Left ventricle myocardium inferior (tissue), 1 donor: ENCODE measurements at regions not wholly inside any gene's neighbourhood (a gene's known extent, or its start where the extent isn't known, plus 50 kb on each side); places are given as distances from the start of the nearest gene placed in this dataset.
A peak's percentile ranks its signal among the peaks of the same experiment; 100 is the strongest.

Experiments used
- DNase-seq: peaks from one replicate; pipeline ENCODE4 v3.0.0-alpha.2; 2020
- H3K27ac ChIP-seq: fragments of 200-600 bp; replicated peaks from 2 replicates; pipeline ENCODE4 v1.8.0; 2021
- H3K27me3 ChIP-seq: fragments of 200-600 bp; 2 replicates; pipeline ENCODE4 v1.8.0; 2021; ENCODE audit warnings: low read depth
- H3K36me3 ChIP-seq: fragments of 200-600 bp; 2 replicates; pipeline ENCODE4 v1.8.0; 2021
- H3K4me1 ChIP-seq: fragments of 200-600 bp; 2 replicates; pipeline ENCODE4 v1.8.0; 2021
- H3K4me3 ChIP-seq: fragments of 200-600 bp; 2 replicates; pipeline ENCODE4 v1.8.0; 2021; ENCODE audit warnings: mild to moderate bottlenecking, moderate library complexity
- H3K9me3 ChIP-seq: fragments of 200-600 bp; replicated peaks from 2 replicates; pipeline ENCODE4 v1.8.0; 2021
- CTCF ChIP-seq: fragments of 200-600 bp; IDR thresholded peaks from 2 replicates; pipeline ENCODE4 v1.8.0; 2021; ENCODE audit warnings: antibody characterized with exemption, mild to moderate bottlenecking, borderline replicate concordance
- intact Hi-C: fragments of 100-400 bp; cut with micrococcal nuclease; formaldehyde crosslinking; loops from one replicate; pipeline ENCODE4 v1.11.0; 2022
- donor health status: DM: no; HTN: yes; CAD: no; lungs with severe emphysema.

GRCh38 chr6:22457996-22458395 lies 111.4 kb upstream of the HDGFL1 start:
- DNase-seq = no peak
- no peak for TF ChIP-seq CTCF
- Histone ChIP-seq H3K4me3 (no peak overlapping the region), H3K4me1 (no peaks in the 10 kb centered on the region), H3K27ac (no peak overlapping the region), H3K27me3 (no peaks in the 10 kb centered on the region), H3K36me3 (no peaks in the 10 kb centered on the region), H3K9me3 (no peaks in the 10 kb centered on the region)
- intact Hi-C loops = no loop called here

GRCh38 chr6:22466665-22467245 lies 102.6 kb upstream of the HDGFL1 start:
- DNase-seq = no peak
- no peak overlapping the region for H3K4me3 ChIP-seq
- no peak overlapping the region for H3K27ac ChIP-seq
- TF ChIP-seq CTCF = no peak
- intact Hi-C loops = no loop called here
- H3K4me1 ChIP-seq = peaks cover 38% of the 10 kb centered on the region
- H3K9me3 ChIP-seq = no peaks in the 10 kb centered on the region
- H3K36me3 ChIP-seq = no peaks in the 10 kb centered on the region
- no peaks in the 10 kb centered on the region for H3K27me3 ChIP-seq

GRCh38 chr6:22467645-22468044 lies 101.7 kb upstream of the HDGFL1 start:
- intact Hi-C loops = no loop called here
- Histone ChIP-seq H3K4me3 (no peak overlapping the region), H3K27ac (no peak overlapping the region), H3K27me3 (no peaks in the 10 kb centered on the region), H3K9me3 (no peaks in the 10 kb centered on the region), H3K36me3 (no peaks in the 10 kb centered on the region), H3K4me1 (peaks cover 42% of the 10 kb centered on the region)
- no peak for TF ChIP-seq CTCF
- no peak for DNase-seq

GRCh38 chr6:22468256-22468965 lies 101.0 kb upstream of the HDGFL1 start:
- H3K9me3 ChIP-seq = no peaks in the 10 kb centered on the region
- H3K27ac ChIP-seq = no peak overlapping the region
- no peaks in the 10 kb centered on the region for H3K27me3 ChIP-seq
- peaks cover 42% of the 10 kb centered on the region for H3K4me1 ChIP-seq
- H3K4me3 ChIP-seq = no peak overlapping the region
- DNase-seq = no peak
- intact Hi-C loops = no loop called here
- TF ChIP-seq CTCF = no peak
- H3K36me3 ChIP-seq = no peaks in the 10 kb centered on the region

- intact Hi-C loops = no loop called here
- H3K27ac ChIP-seq = peak overlapping the region; percentile 77
- H3K36me3 ChIP-seq = no peaks in the 10 kb centered on the region
- H3K27me3 ChIP-seq = no peaks in the 10 kb centered on the region
- peaks cover 42% of the 10 kb centered on the region for H3K4me1 ChIP-seq
- no peaks in the 10 kb centered on the region for H3K9me3 ChIP-seq
- H3K4me3 ChIP-seq = peak overlapping the region; percentile 20
- no peak for DNase-seq
- TF ChIP-seq CTCF = no peak
Observed at GRCh38 chr6:22470454-22471131, 98.8 kb upstream of the HDGFL1 start.
